Frontal cortex (tissue), 3 donors: ENCODE measurements at regions not wholly inside any gene's neighbourhood (a gene's known extent, or its start where the extent isn't known, plus 50 kb on each side); places are given as distances from the start of the nearest gene placed in this dataset.

Experiments used
- DNase-seq, 2 donors: peaks; one replicate each; pipeline ENCODE4 v3.0.0; 2012; ENCODE audit warnings: low spot score in 2 of 2
- FAIRE-seq: peaks from 2 replicates; lab custom pipeline; 2012; peaks lifted over from hg19 to GRCh38; lab: Jason Lieb, UNC
- donor health status: control.
- donor health status: control.
- donor health status: control.

- FAIRE-seq (no peak), DNase-seq (no peak)
These were observed 1374.5 kb downstream of the BRD1 start for GRCh38 chr22:48453171-48453570.

DNA sequence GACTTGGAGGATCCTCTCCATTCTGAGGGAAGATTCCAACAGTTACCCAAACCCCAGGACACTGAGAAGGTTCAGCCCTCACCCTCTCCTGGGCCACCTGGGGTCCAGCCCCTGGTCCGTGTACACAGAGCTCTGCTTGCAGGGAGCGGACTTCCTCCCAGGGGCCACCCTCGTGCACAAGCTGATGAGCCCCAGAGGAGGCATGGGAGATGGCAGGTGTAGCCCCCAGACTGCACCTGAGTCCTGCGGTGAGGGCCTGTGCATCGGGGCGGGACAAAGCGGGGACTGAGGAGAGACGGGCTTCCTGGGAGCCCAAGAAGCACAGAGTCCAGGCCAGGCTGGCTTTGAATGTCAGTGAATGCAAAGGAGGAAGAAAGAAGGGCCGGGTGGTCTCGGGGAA lies 1374.9 kb downstream of the BRD1 start:
- no peak for FAIRE-seq
- no peak for DNase-seq

DNA sequence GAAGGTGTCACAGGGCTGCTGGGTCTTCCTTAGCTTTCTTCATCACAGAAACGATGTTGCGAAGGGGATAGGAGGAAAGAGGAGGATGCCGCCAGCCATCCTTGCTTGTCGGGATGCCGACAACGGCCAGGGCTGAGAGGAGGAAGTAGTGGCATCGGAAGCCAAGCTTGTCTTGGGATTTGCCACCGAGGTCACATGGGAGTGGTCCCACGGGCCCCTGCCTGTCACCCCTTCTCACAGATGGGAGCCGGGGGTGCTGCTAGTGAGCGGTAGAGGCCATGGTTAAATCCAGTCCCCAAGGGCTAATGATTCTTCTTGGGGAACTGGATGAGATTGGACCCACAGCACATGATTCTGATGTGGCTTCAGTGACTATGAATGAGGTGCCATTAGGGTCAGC lies 1375.8 kb downstream of the BRD1 start:
- FAIRE-seq (no peak), DNase-seq (no peak)

- FAIRE-seq: no peak
- no peak for DNase-seq
These were observed 1377.4 kb downstream of the BRD1 start for GRCh38 chr22:48450188-48450825.

DNA sequence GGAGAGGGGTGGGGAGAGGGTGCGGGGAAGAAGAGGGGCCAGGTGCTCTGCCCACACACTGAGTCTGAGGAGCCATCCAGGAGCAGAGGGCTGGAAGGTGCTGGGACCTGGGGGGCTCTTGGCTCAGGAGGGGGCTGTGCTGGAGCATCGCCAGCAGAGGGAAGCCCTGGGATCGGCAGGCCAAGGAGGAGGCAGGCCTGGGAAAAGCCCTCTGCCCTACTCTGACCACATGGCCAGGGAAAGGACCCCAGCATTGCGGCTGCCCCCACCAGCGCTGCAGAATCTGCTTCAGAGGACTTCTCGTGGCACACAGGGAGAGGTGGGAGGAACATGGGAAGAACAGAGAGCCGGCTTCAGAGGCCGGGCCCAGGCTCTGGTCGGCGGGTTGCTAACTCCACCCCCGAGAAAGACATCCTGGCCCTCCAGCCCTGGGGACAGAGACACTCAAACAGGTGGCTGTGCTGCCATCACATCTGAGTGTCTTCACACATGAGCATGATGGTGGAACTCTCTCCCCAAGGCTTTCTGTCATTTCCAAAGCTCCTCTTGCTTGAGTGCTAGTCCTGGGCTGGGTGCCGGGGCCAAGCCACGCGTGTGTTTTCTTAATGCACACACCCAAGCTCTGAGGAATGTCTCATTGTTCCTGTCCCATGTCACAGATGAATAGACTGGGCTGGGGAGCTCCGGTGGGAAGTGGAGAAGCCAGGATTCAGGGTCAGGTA lies 1378.0 kb downstream of the BRD1 start:
- DNase-seq (no peak), FAIRE-seq (no peak)

DNA sequence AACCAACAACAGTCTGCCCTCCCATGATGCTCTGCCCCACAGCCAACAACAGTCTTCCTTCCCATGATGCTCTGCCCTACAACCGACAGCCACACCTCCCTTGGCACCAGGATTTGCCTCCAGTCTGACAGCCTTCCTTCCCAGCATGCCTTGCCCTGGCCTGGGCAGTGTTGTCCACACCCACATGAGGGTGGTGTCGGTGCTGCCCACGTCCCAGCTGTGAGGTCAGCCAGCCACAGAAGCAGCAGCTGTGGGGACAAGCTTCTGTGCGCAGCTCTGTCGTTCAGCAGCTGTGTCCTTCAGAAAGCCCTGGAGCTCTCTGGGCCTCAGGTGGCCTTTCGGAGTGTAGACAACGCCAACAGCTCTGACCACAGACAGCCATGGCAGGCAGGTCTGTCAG lies 1378.9 kb downstream of the BRD1 start:
- DNase-seq (no peak), FAIRE-seq (no peak)

- FAIRE-seq (no peak), DNase-seq (no peak)
These were observed 1382.4 kb downstream of the BRD1 start for GRCh38 chr22:48445113-48445827.

DNA sequence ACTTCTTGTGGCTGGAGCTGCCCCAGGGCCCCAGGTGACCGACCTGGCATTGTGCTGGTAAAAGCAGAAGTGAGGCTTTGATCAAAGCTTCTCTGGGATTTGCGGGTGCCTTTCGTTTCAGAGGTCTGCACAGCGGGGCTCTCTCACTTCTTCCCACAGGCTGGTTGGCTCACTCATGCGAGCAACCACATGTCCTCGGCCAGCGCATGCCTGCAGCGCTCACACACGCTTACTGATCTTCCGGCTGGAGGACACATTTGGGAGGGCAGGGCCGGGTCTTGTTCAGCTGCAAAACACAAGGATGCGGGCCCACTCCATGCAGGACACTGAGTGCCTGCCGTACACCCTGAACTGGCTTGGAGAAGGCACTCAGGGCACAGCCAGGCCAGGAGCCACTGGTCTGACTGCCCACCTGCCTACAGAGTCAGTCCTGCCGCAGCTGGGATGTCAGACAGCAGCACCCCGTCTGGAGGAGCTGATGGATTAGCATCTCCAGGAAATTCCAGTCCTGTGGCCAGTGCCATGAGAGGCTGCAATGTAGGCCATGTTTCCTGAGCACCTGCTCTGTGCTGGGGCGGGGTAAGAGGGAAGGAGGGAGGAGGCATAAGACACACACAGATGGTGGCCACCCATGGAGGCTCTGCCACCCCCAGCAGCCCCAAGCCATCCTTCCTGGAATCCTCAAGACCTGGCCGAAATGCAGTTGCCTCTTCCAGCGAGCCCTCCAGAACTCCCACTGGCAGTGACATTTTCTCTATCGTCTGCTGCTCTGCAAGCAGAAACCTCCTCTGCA lies 1383.2 kb downstream of the BRD1 start:
- DNase-seq (no peak), FAIRE-seq (no peak)

DNA sequence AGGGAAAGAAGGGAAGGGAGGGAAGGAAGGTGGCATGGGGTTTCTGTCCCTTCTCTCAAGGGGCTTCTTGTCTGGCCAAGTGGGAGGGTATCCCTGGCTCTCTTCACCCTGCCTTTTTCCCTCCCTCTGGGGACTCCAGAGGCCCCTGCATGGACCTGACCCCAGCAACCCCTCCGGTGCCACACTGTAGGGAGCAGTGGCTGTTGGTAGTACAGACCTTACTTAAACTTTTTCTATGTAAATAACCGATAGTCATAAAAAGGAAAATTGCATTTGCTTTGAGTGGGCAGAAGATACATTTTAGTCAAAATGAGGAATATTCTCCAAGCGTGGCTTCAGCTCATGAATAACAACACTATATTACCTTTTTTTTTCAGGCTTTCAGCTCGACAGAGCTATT lies 1384.0 kb downstream of the BRD1 start:
- DNase-seq (no peak), FAIRE-seq (no peak)

- no peak for DNase-seq
- FAIRE-seq: no peak
These were observed 1385.0 kb downstream of the BRD1 start for GRCh38 chr22:48442663-48443062.

DNA sequence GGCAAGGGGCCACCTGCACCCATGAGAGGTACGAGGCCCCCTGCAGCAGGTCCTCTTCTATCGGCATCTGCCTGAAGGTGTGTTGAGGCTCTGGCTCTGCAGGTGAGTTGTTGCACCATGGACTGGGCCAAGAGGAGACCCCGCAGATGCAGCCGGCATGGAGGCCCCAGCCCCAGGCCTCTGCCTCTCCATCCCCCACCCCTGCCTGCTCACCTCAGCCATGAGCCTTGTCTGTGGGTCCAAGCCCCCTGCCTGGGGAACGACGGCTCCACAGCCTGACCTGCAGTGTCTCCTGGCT lies 1386.2 kb downstream of the BRD1 start:
- no peak for FAIRE-seq
- DNase-seq: no peak

- no peak for DNase-seq
- FAIRE-seq: no peak
These were observed 1386.8 kb downstream of the BRD1 start for GRCh38 chr22:48440673-48441552.

GRCh38 chr22:48440176-48440575 lies 1387.5 kb downstream of the BRD1 start:
- FAIRE-seq (no peak), DNase-seq (no peak)

DNA sequence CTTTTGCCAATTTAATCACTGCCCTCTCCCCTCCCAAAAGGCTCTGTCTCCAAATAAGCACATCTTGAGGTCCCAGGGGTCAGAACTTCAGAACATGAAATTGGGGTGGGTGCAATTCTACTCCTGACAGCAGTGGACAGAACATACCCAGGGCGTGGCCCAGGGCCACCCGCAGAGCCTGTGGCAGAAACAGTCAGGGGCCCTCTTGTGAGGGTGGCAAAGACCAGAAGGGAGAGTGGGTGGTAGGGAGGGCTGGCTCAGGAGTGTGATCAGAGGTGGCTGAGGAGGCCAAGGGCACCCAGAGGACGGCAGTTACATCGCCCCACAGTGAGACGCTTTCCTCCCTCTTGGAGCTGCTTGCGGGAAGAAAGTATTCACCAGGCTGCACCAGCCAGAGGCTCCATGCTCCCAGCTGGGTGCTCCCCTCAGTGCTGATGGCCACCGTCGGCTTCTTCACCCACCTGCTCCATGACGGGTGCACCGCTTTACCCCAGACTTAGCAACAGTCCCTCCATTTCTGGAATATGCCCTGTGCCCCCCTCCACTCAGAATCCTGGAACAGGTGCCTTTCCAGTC lies 1388.0 kb downstream of the BRD1 start:
- FAIRE-seq (no peak), DNase-seq (no peak)

GRCh38 chr22:48438800-48439559 lies 1388.7 kb downstream of the BRD1 start:
- FAIRE-seq: no peak
- no peak for DNase-seq

DNA sequence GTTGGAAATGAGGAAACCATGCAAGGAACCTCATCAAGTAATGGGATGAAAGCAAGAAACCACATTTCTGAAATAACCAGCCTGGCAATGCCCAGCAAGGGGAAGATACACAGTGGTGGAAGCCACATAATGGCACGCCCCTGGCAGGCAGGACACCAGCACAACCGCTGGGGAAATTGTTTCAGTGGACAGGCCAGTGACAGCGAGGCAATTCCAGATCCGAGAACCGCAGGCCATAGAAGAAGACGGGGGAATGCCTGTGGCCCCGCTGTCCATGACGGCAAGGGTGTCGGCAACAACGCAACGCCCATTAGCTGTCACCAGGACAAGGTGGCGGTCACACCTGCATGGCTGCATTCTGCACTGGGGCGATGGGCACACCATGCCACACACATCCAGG lies 1389.6 kb downstream of the BRD1 start:
- DNase-seq: no peak
- no peak for FAIRE-seq

DNA sequence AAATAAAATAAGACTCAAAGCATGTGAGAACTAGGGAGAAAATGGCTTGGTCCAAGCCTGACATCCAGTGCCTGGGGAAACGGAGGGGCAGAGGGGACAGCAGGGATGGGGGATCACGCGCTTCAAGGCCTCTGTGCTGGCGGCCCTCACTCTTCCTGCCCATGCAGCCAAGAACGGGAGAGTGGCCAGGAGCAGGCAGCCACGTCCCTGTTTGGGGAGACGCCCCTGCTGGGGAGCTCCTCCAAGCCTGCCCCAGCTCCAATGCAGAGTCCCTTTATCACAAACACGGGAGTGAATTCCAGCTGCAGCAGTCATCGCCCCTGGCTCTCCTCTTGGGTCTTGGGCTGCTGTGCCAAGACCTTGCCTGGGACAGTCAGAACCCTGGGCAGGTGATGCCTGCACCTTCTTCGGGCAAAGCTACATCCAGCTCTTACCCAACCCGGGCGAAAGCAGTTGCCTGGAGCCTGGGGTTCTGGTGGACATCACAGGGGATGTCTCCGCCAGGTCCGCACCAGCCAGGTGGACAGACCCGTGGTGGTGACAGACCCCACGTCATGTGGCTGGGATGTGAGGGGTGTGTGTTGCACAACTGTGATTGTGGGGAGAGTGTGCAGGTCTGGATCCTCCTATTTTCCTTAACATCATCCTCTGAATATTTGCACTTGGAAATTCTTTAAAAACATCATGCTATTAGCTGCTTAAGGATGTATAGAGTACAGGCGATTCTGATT lies 1391.3 kb downstream of the BRD1 start:
- FAIRE-seq: no peak
- no peak for DNase-seq

DNA sequence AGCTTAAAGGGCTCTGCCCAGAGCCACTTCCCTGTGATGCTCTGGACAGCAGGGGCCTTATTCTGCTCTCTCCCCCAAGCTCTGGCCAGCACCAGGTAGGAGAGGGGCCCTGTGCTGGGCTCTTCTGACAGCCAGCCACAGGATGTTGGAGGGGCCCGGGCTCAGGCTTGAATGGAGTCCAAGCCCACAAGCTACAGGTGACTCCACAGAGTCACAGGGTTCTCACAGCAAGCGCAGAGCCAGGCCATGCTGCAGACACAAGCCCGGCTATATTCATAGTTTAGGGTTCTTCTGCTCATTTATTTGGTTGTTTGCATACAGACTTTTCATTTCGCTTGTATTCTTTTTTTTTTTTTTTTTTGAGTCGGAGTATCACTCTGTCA lies 1392.8 kb downstream of the BRD1 start:
- no peak for DNase-seq
- FAIRE-seq: no peak
